Neural progenitor cell (in vitro differentiated cells): ENCODE measurements at regions not wholly inside any gene's neighbourhood (a gene's known extent, or its start where the extent isn't known, plus 50 kb on each side); places are given as distances from the start of the nearest gene placed in this dataset.

ENCODE experiments used
- DNase-seq: peaks from one replicate; pipeline ENCODE4 v3.0.0-alpha.2; 2016; ENCODE audit warnings: low spot score
- H2AFZ ChIP-seq: fragments of 200-600 bp; sonication (generic); replicated peaks from 2 replicates; pipeline ENCODE4 v1.6.1; 2016; ENCODE audit warnings: antibody characterized with exemption
- H3F3A ChIP-seq: fragments of 200-600 bp; sonication (generic); 2 replicates; pipeline ENCODE4 v1.6.1; 2016; ENCODE audit warnings: antibody characterized with exemption, low read depth
- H3K27ac ChIP-seq: fragments of 200-600 bp; sonication (generic); 2 replicates; pipeline ENCODE4 v1.5.1; 2016; ENCODE audit warnings: mild to moderate bottlenecking
- H3K27me3 ChIP-seq: fragments of 200-600 bp; sonication (generic); 2 replicates; pipeline ENCODE4 v1.6.1; 2016; ENCODE audit warnings: mild to moderate bottlenecking, moderate library complexity
- H3K36me3 ChIP-seq: fragments of 200-600 bp; sonication (generic); 2 replicates; pipeline ENCODE4 v1.5.1; 2016
- H3K4me1 ChIP-seq: fragments of 200-600 bp; sonication (generic); 2 replicates; pipeline ENCODE4 v1.6.1; 2016; ENCODE audit warnings: mixed run types
- H3K4me2 ChIP-seq: fragments of 200-600 bp; sonication (generic); 2 replicates; pipeline ENCODE4 v1.6.1; 2016
- H3K4me3 ChIP-seq: fragments of 200-600 bp; sonication (generic); 2 replicates; pipeline ENCODE4 v1.5.1; 2016
- H3K79me2 ChIP-seq: fragments of 200-600 bp; sonication (generic); 2 replicates; pipeline ENCODE4 v1.6.1; 2016; ENCODE audit warnings: low read depth
- H3K9ac ChIP-seq: fragments of 200-600 bp; sonication (generic); 2 replicates; pipeline ENCODE4 v1.6.1; 2016
- H3K9me3 ChIP-seq: fragments of 200-600 bp; sonication (generic); 2 replicates; pipeline ENCODE4 v1.5.1; 2016; ENCODE audit warnings: low read depth
- H4K20me1 ChIP-seq: fragments of 200-600 bp; sonication (generic); 2 replicates; pipeline ENCODE4 v1.6.1; 2016; ENCODE audit warnings: low read depth
- H3K27ac Mint-ChIP-seq: 3 replicates; pipeline ENCODE4 v1.8.0; 2021; ENCODE audit warnings: mixed read lengths
- H3K27me3 Mint-ChIP-seq: 2 replicates; pipeline ENCODE4 v1.8.0; 2022; ENCODE audit warnings: low read depth, mild to moderate bottlenecking, inconsistent platforms, moderate library complexity, mixed read lengths; ENCODE audit not compliant: insufficient read depth
- H3K36me3 Mint-ChIP-seq: 3 replicates; pipeline ENCODE4 v1.8.0; 2021; ENCODE audit warnings: mixed read lengths
- H3K4me1 Mint-ChIP-seq: 3 replicates; pipeline ENCODE4 v1.8.0; 2021; ENCODE audit warnings: mixed read lengths
- H3K4me3 Mint-ChIP-seq: 3 replicates; pipeline ENCODE4 v1.8.0; 2021; ENCODE audit warnings: mild to moderate bottlenecking, moderate library complexity, mixed read lengths
- H3K9me3 Mint-ChIP-seq: 3 replicates; pipeline ENCODE4 v1.8.0; 2020; ENCODE audit warnings: mixed read lengths
- CTCF ChIP-seq: fragments of 200-600 bp; sonication (generic); IDR thresholded peaks from 2 replicates; pipeline ENCODE4 v1.5.1; 2017; ENCODE audit warnings: antibody characterized with exemption, mild to moderate bottlenecking
- EZH2 ChIP-seq: fragments of 200-600 bp; sonication (generic); IDR thresholded peaks from 2 replicates; pipeline ENCODE4 v1.6.1; 2017; ENCODE audit warnings: antibody characterized with exemption, mild to moderate bottlenecking, moderate library complexity
- EZH2phosphoT487 ChIP-seq: fragments of 200-600 bp; sonication (generic); IDR thresholded peaks from 2 replicates; pipeline ENCODE4 v1.6.1; 2017; ENCODE audit warnings: antibody characterized with exemption

GRCh38 chr5:107090506-107090905 lies 580.2 kb downstream of the EFNA5 start:
- no peak for TF ChIP-seq EZH2phosphoT487
- TF ChIP-seq EZH2: no peak
- TF ChIP-seq CTCF: no peak
- Mint-ChIP-seq H3K4me1 (no peaks in the 10 kb centered on the region), H3K27me3 (no peaks in the 10 kb centered on the region), H3K27ac (no peak overlapping the region), H3K36me3 (no peaks in the 10 kb centered on the region), H3K9me3 (peaks cover 16% of the 10 kb centered on the region), H3K4me3 (no peak overlapping the region)
- no peak for DNase-seq
- no peak overlapping the region for H3K9ac ChIP-seq
- H3K36me3 ChIP-seq: no peaks in the 10 kb centered on the region
- H3K27ac ChIP-seq: no peak overlapping the region
- no peaks in the 10 kb centered on the region for H4K20me1 ChIP-seq
- no peaks in the 10 kb centered on the region for H3K79me2 ChIP-seq
- H3K4me2 ChIP-seq: no peak overlapping the region
- no peaks in the 10 kb centered on the region for H3F3A ChIP-seq
- H3K9me3 ChIP-seq: no peaks in the 10 kb centered on the region
- H3K4me3 ChIP-seq: no peak overlapping the region
- no peaks in the 10 kb centered on the region for H3K27me3 ChIP-seq
- no peak overlapping the region for H2AFZ ChIP-seq
- H3K4me1 ChIP-seq: no peaks in the 10 kb centered on the region

- no peaks in the 10 kb centered on the region for H3K4me1 ChIP-seq
- no peak overlapping the region for H3K4me2 ChIP-seq
- no peak overlapping the region for H3K27ac ChIP-seq
- Mint-ChIP-seq H3K36me3 (no peaks in the 10 kb centered on the region), H3K4me1 (no peaks in the 10 kb centered on the region), H3K4me3 (no peak overlapping the region), H3K27me3 (no peaks in the 10 kb centered on the region), H3K9me3 (peaks cover 9% of the 10 kb centered on the region), H3K27ac (no peak overlapping the region)
- no peak overlapping the region for H2AFZ ChIP-seq
- H3F3A ChIP-seq: no peaks in the 10 kb centered on the region
- TF ChIP-seq EZH2phosphoT487 (no peak), CTCF (no peak), EZH2 (no peak)
- H4K20me1 ChIP-seq: no peaks in the 10 kb centered on the region
- H3K9me3 ChIP-seq: no peaks in the 10 kb centered on the region
- H3K79me2 ChIP-seq: no peaks in the 10 kb centered on the region
- H3K9ac ChIP-seq: no peak overlapping the region
- H3K4me3 ChIP-seq: no peak overlapping the region
- DNase-seq: no peak
- H3K36me3 ChIP-seq: no peaks in the 10 kb centered on the region
- no peaks in the 10 kb centered on the region for H3K27me3 ChIP-seq
These were observed 581.8 kb downstream of the EFNA5 start for GRCh38 chr5:107088907-107089306.

- H3K9me3 Mint-ChIP-seq: no peaks in the 10 kb centered on the region
- Histone ChIP-seq H3K4me3 (no peak overlapping the region), H3K4me1 (no peaks in the 10 kb centered on the region), H3K36me3 (no peaks in the 10 kb centered on the region), H2AFZ (no peak overlapping the region), H3K4me2 (no peak overlapping the region), H3K79me2 (no peaks in the 10 kb centered on the region), H3K27me3 (no peaks in the 10 kb centered on the region), H3F3A (no peaks in the 10 kb centered on the region), H3K27ac (no peak overlapping the region), H3K9ac (no peak overlapping the region), H4K20me1 (no peaks in the 10 kb centered on the region), H3K9me3 (no peaks in the 10 kb centered on the region)
- no peaks in the 10 kb centered on the region for H3K4me1 Mint-ChIP-seq
- H3K27ac Mint-ChIP-seq: no peak overlapping the region
- DNase-seq: no peak
- H3K36me3 Mint-ChIP-seq: no peaks in the 10 kb centered on the region
- H3K4me3 Mint-ChIP-seq: no peak overlapping the region
- TF ChIP-seq EZH2phosphoT487 (no peak), EZH2 (no peak), CTCF (no peak)
- no peaks in the 10 kb centered on the region for H3K27me3 Mint-ChIP-seq
These were observed 585.2 kb downstream of the EFNA5 start for GRCh38 chr5:107085572-107085971.

GRCh38 chr5:107074996-107075395 lies 595.7 kb downstream of the EFNA5 start:
- Histone ChIP-seq H3K9ac (no peak overlapping the region), H3K36me3 (no peaks in the 10 kb centered on the region), H3K4me2 (no peak overlapping the region), H3K4me1 (no peaks in the 10 kb centered on the region), H3K4me3 (no peak overlapping the region), H2AFZ (no peak overlapping the region), H3K27ac (no peak overlapping the region), H3F3A (no peaks in the 10 kb centered on the region), H4K20me1 (no peaks in the 10 kb centered on the region), H3K79me2 (no peaks in the 10 kb centered on the region), H3K9me3 (peaks cover 6% of the 10 kb centered on the region), H3K27me3 (no peaks in the 10 kb centered on the region)
- DNase-seq: no peak
- no peak for TF ChIP-seq CTCF
- no peak for TF ChIP-seq EZH2phosphoT487
- TF ChIP-seq EZH2: no peak
- Mint-ChIP-seq H3K36me3 (peaks cover 6% of the 10 kb centered on the region), H3K4me1 (no peaks in the 10 kb centered on the region), H3K4me3 (no peak overlapping the region), H3K27ac (no peak overlapping the region), H3K9me3 (peaks cover 22% of the 10 kb centered on the region), H3K27me3 (no peaks in the 10 kb centered on the region)
